GM18858 (cell line): ENCODE measurements at regions not wholly inside any gene's neighbourhood (a gene's known extent, or its start where the extent isn't known, plus 50 kb on each side); places are given as distances from the start of the nearest gene placed in this dataset.
"Not testable (repeated sequence)": the region's sequence is repeated elsewhere in the genome, so short reads cannot be mapped to it uniquely, and the experiment has no call there.

ENCODE experiments used
- ATAC-seq: cut with Tn5 transposase; IDR thresholded peaks from one replicate; pipeline ENCODE4 v1.9.1; 2021; ENCODE audit not compliant: unreplicated experiment

DNA sequence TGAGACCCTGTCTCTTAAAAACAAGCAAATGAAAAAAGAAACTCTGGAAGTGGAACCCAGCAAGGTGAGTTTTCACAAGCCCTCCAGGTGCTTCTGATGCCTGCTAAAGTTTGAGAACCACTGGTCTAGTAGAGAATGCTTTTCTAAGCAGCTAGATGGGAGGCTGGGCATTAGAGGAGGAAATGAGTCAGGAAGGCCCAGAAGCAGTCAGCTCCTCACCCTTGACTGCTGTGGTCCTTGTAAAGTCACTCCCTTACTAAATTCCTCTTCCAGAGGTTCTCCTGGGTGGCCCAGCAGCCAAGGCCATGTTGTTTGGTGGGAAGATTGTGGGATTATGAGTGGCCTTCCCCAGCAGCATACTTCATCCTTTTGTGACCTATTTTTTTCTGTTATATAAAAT is 52.0 kb upstream of the FYN start:
- ATAC-seq = no peak

DNA sequence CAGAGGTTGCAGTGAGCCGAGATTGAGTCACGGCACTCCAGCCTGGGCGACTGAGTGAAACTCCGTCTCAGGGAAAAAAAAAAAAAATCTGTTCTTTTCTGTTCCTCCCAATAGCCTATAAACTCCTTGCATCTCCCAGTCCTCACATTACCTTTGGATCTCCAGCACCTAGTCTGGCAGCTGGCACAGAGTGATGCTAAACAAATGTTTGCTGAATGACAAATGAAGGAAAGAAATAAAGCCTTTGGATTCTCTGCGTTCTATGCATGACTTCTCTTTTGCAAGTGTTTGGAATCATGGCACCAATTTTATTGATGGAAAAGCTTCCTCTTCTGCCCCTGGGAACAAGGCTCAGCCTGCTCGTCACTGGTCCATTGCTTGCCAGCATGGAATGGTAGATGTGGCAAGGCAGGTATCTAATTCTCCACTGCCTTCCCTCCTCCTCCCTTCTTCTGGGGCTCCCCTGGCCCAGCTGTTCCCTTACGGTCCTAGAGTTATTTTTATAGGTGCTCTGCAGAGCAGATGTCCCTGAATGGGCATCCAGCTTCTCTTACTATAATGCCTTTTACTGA is 53.6 kb upstream of the FYN start:
- ATAC-seq = no peak

DNA sequence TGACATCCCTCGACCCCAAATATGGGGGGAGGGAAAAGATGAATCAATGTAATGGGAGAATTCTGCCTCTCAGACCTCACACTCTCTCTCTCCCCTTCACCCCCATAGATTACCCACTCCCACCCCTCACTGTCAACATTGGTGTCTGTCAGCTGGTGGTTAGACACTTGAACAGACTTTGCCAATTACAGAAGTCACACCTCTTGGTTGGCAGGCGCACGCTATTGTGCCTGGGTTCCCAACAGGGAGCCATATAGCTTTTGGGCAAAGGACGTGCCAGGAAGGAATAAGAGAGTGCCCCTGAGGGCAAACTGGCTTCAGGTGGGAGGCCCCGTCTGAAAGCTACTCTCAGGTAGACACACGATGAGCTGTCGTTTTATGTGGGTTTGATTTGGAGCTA is 54.1 kb upstream of the FYN start:
- ATAC-seq = no peak

DNA sequence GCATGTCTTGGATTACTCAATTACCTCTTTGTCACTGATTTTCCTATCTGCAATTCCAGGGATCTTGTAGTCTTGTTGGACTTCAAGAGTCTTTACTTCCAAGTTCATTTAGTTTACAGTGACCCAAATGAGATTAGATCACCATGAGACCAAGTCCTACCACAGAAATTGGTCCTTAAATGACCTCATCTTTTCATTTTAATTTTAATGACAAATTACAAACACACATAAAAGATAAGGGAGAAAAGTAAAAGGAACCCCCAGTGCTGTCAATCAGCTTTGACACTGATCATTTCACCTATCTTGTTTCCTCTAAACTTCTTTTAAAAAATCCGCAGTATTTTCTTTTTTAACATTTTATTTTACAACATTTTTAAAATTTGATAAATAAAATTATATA is 54.9 kb upstream of the FYN start:
- ATAC-seq = no peak

DNA sequence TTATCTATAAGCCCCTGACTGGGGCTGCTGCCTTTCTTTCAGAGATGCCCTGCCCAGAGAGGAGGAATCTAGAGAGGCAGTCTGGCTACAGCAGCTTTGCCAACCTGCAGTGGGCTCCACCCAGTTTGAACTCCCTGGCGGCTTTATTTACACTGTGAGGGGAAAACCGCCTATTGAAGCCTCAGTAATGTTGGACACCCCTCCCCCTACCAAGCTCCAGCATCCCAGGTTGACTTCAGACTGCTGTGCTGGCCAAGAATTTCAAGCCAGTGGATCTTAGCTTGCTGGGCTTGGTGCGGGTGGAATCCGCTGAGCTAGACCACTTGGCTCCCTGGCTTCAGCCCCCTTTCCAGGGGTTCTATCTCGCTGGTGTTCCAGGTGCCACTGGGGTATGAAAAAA is 61.4 kb upstream of the FYN start:
- not testable (repeated sequence) for ATAC-seq

DNA sequence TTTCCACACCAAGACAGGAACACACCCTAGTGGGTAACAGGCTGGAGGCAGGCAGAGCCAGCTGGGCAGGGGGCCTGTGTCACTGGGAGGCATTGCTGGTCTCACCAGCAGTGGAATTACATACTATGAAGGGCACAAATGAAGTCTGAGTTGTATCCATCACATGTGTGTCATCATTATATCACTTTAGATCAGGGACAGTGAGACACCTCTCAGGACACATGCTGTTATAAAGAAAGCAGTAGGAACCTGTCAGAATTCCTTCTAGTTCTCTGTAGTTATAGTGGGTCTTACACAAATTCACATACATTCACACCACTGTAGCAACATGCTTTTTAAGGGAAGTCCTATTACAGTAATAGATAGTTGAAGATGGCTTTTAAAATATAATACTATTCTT is 63.5 kb upstream of the FYN start:
- no peak for ATAC-seq

DNA sequence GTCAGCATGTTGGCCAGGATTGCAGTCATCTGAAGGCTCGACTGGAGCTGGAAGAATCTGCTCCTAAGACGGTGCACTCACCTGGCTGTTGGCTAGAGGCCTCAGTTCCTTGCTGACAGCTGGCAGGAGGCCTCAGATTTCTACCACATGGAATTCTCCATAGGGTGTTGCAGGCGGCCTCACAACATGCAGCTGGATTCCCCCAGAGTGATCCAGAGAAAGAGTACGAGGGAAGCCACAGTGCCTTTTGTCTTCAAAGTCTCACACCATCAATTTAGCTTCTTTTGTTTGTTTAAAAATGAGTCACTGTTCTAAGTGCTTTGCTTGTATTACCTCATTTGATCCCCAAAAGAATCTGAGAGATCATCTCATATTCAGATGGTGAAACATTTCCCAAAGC is 65.5 kb upstream of the FYN start:
- ATAC-seq = no peak

DNA sequence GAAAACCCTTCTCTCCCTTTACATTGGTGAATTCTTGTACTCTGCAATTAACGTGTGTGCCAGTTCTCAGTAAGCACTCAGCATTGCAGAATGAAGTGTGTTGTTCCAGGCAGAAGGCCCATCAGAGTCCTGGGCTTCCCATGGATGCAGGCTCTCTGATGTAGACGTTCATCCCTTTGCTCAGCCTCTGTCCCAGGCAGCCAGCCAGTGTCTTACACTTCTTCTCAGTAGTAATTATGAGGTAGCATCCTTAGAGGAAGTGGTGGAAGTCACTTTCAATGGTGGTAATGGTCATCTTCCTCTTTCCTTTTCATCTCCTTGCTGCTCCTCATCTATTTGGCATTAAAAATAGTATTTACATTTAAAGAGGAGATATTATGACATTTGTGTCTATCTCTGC is 66.7 kb upstream of the FYN start:
- ATAC-seq = no peak

DNA sequence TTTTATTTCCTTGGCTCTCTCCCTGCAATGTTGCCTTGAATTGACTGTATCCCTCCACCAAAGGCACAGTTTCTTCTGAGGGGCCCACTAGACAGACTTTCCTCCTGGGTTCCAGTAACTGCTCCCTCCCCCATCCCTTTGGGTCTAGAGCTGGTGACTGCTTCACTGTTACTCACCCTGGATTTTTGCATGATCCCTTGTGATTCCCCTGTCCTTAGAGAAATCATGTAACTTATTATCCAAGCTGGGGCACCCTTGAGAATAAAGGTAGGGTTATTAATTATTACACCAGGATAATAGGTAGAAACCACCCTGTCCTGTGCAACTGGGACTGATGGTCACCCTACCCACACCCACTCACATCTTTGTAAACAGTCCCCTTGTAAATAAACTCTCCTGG is 67.5 kb upstream of the FYN start:
- no peak for ATAC-seq

DNA sequence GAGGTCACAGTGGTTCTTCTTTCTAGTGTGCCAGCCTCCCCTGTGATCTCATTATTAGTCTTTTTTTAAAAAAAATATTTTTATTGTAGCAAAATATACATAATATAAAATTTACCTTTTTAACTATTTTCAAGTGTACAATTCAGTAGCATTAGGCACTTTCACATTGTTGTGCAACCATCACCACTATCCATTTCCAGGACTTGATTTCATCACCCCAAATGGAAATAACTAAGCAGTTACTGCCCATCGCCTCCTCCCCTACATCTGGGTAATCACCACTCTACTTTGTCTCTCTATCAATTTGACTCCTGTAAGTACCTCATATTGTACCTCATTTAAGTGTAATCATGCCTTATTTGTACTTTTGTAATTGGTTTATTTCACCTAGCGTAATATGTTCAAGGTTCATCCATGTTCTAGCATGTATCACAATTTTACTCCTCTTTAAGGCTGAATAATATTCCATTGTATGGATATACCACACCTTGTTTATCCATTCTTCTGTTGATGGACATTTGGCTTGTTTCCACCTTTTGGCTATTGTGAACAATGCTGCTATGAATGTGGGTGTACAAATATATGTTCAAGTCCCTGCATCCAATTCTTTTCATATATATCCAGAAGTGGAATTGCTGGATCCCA is 68.6 kb upstream of the FYN start:
- no peak for ATAC-seq

DNA sequence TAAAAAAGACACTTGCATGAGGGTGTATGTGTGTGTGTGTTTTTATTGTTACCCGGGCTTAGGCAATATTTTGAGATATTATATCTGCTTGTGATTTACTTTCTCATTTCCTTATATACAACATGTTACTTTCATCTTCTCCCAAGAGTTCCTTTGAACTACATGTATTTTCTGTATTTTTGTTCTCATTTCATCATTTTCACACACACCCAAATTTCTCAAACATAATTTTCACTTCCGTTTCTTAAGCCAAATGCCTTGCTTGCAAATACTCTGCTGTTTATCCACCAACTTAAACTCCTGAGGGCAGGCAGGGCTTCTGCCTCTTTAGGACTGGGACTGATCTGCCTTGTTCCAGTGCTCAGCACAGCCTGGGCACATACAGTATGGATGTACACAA is 69.3 kb upstream of the FYN start:
- ATAC-seq = no peak

DNA sequence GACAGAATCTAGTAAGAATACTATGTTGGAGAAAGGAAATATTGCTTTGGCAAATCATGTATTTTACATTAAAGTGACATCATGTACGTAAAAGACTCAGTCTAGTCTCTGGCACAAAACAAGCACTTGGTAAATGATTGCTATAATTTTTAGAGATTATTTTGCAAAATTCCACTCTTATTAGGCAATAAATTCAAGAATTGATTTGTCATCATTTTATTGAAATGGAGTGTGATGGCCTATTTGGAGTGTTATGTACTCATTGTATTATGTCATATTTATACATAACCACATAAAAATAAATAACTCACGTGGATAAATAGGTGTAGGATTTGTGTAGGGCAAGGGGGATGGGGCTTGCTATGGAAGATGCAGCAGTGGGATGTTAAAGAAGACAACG is 70.0 kb upstream of the FYN start:
- no peak for ATAC-seq

DNA sequence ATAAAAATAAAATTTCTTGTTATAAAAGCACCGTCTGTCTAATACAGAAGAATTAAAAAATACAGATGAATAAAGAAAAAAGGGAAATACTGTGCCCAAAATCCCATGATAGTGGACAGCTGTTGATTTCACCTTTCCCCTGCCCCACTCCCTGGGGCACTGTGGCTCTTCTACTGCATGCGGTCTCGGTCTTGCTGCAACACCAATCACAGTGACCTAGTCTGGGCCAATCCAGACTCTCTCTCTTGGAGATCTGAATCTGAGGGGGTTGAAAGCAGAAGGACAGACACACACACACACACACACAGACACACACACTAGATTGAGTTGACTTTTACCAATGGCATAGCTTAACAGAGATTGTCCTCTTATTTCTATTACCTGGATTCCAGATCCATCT is 70.5 kb upstream of the FYN start:
- no peak for ATAC-seq

DNA sequence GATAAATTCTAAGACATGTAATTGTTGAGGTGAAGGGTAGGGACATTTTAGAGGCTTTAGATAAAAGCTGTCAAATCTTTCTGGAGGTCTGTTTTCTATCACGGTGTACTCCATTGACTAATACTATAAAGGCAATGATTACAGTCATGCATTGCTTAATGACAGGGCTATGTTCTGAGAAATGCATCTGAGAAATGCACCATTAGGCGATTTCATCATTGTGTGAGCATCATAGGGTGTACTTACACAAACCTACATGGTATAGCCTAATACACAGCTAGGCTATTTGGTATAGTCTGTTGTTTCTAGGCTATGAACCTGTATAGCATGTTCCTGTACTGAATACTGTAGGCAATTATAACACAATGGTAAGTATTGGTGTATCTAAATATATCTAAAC is 71.3 kb upstream of the FYN start:
- ATAC-seq = no peak

DNA sequence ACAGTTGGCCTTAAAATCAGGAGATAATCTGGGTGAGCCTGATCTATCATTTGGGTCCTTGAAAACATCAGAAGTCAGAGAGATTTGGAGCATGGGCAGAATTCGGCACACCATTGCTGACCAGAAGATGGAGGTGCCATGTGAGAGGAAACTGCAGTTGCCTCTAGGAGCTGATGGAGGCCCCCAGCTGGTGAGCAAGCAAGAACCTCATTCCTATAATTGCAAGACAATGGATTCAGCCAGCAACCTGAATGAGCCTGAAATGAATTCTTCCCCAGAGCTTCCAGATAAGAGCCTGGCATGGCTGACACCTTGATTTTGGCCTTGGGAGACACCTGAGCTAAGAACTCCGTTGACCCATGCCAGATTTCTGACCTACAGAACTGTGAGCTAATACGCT is 76.3 kb upstream of the FYN start:
- ATAC-seq = no peak

DNA sequence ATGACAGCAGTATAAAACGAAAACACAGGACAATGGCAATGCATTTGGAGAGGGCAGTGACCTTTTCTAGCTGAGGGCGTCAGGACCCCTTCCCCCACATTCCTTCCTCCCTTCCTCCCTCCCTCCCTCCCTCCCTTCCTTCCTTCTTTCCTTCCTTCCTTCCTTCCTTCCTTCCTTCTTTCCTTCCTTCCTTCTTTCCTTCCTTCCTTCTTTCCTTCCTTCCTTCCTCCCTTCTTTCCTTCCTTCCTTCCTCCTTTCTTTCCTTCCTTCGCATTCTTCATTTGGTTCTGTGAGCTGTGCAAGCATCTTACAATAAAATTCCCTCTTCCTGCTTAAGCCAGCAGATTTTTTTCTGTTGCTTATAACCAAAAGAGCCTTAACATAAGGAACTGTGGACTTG is 76.7 kb upstream of the FYN start:
- ATAC-seq = not testable (repeated sequence)

DNA sequence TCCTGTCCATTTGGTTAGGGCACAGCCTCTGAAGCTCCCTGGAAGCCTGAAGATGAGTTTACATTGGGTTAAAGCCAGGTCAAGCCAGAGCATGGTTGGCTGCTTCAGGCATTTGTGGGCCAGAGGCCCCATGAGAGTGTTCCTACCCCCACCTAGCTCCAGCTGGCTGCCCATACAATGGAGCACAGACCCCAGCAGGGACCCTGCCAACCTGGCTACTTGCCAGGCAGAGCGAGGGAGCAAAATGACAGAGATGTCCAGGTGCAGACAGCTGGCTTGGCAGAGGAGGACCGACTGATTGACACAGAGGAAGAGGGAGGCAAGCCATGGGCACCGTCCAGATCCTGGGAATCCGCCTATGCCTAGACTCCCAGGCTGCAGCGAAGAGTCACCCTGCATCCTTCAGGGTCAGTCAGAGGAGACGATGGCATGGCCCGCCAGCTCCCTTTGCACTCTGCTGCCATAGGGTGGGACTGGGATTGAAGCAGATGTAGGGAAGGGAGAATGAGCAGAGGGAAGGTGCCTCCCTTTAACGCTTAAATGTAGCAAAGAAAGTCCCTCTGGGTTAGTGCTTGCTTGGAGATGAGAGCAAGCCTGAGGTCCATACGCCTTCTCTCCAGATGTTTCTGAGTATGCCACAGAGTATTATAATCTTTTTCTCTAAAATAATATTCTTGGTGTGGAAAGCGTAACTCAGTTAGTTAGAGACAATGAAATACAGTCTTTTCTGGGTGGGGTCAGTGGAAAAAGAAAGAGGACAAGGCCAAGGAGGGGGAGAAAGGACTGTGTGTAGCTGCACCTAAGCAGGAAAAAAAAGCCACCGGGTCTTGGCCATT is 77.6 kb upstream of the FYN start:
- ATAC-seq = no peak

DNA sequence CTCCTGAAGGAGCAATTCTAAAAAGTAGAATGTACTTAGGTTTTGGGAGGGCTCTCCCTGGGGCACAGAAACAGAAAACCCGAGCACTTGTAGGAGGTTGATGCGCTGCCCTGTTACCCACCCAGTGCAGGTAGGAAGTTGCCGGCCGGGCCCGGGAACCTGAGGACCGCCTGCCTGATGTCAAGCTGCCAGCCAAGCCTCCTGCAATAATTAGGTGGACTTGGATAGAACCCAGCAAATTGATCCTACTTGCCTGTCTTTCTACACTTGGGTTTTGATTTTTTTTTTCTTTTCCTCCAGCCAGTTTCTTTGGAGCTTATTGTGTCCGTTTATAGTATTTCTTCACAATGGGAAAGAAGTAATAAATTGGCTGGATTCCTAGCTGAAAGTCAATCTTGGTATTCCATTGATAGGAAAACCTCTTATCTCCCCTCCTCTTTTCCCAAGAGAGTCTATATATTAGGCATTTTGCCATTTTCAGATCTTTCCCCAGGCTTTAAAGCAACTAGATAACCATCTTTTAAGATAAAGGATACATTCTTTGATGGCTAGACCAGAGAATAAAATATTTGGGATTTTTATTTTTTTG is 78.3 kb upstream of the FYN start:
- no peak for ATAC-seq

DNA sequence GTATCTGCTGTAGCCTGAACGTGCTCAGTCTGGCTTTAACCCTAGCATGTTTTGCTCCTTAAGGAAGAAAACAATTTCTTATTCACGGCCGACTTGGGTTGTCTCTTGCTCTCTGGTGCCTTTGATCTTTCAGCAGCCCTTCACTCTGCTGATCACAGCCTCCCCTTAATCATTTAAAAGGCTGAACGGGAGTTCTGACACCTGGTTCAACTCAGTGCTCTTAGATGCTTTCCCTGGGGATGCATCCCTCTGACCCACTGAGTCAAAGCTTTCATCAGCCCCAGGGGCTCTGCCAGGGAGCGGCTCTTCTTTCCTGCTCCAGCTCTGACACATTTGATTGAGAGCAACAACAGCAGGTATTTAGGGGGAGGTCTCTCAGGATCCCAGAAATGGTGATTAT is 79.0 kb upstream of the FYN start:
- ATAC-seq = no peak

DNA sequence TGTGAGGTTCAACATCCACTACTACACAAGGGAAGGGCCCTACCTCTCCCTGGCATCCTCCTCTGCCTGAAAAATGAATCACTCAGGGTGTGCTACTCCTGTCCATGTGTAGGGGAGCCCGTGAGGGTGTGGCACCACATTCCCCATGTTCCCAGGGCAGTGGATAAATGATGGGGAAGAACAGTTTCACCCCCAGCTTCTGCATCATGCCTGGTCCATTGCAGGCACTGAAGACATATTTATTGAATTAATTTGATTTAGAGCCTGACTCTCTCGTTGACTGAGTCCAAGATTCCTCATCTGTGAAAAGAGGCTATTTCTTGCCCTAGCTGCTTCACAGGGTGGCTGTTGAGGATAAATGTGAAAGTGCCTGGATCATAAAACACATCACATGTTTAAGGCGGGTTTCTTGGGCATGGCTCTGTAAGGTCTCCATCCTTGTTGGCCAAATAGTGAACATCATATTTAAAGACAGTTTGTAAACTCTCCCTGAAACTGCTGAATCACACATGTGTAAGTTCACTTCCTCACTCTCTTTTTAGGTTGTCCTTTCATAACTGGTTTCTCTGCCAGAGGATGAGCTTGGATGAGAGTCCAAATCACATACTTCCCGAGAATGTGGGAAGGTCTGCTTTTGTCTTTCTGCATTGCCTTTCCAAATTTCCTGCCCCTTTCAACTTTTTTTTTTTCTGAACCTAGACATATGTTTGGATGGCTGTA is 79.7 kb upstream of the FYN start:
- no peak for ATAC-seq

DNA sequence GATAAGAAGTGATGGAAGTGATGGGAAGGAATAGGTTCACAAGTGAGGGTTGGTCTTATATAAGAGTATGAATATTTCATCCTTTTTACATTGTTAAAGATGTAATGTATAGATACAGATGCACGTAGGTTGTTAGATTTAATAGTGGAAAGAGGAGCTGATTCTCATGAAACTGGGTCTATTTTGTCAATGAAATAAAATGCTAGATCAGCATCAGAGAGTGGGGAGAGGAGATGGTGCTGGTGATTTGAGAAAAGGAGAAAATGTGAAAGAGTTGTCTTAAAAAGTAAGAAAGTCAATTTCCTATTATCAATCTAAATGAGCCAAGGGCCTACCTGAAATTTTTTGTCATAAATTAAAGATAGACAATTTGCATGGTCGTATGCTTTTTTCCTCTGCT is 82.8 kb upstream of the FYN start:
- no peak for ATAC-seq
